GM12891 (cell line): ENCODE measurements at regions not wholly inside any gene's neighbourhood (a gene's known extent, or its start where the extent isn't known, plus 50 kb on each side); places are given as distances from the start of the nearest gene placed in this dataset.

ENCODE experiments used
- PAX5 ChIP-seq: IDR thresholded peaks from 2 replicates; pipeline ENCODE4 v1.6.1; 2011; ENCODE audit warnings: low read length, moderate library complexity, mild to moderate bottlenecking; ENCODE audit not compliant: insufficient read depth, severe bottlenecking
- POLR2A ChIP-seq: IDR thresholded peaks from 2 replicates; pipeline ENCODE4 v1.6.1; 2011; ENCODE audit warnings: low read depth, low read length, control low read depth
- POLR2AphosphoS5 ChIP-seq: IDR thresholded peaks from 2 replicates; pipeline ENCODE4 v1.6.1; 2011; ENCODE audit warnings: low read depth, low read length, control low read depth
- TAF1 ChIP-seq: IDR thresholded peaks from 2 replicates; pipeline ENCODE4 v1.6.1; 2011; ENCODE audit warnings: low read depth, low read length, control low read depth

- no peak for TF ChIP-seq POLR2A
- TF ChIP-seq TAF1, result no peak
- no peak for TF ChIP-seq POLR2AphosphoS5
- no peak for TF ChIP-seq PAX5
Observed at GRCh38 chr7:68319061-68319460, 1279.2 kb upstream of the AUTS2 start.
